ENCODE measurements at regions not wholly inside any gene's neighbourhood (a gene's known extent, or its start where the extent isn't known, plus 50 kb on each side); places are given as distances from the start of the nearest gene placed in this dataset.

DNA sequence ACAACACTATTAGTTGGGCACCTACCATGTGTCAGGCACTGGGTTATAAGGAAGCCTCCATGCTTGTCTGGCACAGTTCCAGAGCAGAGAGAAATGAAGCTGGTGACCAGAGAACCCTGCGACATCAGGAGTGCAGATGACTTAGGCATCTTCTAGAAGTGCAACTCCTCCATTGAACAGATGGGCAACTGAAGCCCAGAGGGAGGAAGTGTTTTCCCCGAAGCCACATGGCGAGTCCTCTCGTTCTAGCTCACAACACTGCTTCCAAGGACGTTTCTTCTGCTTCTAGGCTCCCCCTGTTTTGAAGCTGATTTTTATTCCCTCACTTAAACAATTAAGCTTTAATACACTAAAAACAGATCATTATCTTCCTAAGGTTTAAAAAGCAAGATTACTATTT is 109.8 kb upstream of the SYT13 start:
- Histone ChIP-seq H3K4me3 (no peak overlapping the region), H3K27me3 (peaks cover 0 to 29% (median 0%) of the 10 kb centered on the region in 3 donors), H3K36me3 (no peaks in the 10 kb centered on the region), H3K4me1 (no peaks in the 10 kb centered on the region), H3K9me3 (no peaks in the 10 kb centered on the region), H3K27ac (no peak overlapping the region)
- DNase-seq: no peak
- TF ChIP-seq, protein P1, sequence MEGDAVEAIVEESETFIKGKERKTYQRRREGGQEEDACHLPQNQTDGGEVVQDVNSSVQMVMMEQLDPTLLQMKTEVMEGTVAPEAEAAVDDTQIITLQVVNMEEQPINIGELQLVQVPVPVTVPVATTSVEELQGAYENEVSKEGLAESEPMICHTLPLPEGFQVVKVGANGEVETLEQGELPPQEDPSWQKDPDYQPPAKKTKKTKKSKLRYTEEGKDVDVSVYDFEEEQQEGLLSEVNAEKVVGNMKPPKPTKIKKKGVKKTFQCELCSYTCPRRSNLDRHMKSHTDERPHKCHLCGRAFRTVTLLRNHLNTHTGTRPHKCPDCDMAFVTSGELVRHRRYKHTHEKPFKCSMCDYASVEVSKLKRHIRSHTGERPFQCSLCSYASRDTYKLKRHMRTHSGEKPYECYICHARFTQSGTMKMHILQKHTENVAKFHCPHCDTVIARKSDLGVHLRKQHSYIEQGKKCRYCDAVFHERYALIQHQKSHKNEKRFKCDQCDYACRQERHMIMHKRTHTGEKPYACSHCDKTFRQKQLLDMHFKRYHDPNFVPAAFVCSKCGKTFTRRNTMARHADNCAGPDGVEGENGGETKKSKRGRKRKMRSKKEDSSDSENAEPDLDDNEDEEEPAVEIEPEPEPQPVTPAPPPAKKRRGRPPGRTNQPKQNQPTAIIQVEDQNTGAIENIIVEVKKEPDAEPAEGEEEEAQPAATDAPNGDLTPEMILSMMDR (IDR thresholded peaks at IDR 0.05): no peak
- TF ChIP-seq POLR2AphosphoS5 (IDR thresholded peaks at IDR 0.05): no peak
- WGBS, 5 donors: 64 to 82% (median 77%) methylated on average over 5 of the region's 5 CpGs
- intact Hi-C loops (cut with DNase I; ENCODE audit: low total_unique reads): no loop called here

DNA sequence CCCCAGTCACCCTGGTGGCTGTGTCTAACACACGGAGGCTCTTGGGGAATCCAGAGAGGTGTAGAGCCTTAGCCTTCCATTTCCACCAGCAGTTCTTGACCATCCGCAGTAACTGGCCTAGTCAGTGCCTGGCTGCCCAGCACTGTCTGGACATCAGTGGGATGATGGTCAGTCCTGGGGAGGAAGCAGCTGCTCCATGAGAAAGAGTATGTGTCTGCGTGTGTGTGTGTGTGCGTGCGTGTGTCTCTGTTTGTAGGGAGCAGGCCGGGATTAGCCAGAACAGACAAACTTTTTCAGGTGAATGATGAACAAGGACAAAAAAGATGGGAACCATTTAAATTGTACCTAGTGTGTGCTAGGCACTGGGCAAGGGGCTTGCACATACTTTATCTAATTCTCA is 109.3 kb upstream of the SYT13 start:
- Histone ChIP-seq H3K27me3 (peaks cover 0 to 28% (median 0%) of the 10 kb centered on the region in 3 donors), H3K27ac (no peak overlapping the region), H3K9me3 (no peaks in the 10 kb centered on the region), H3K4me1 (no peaks in the 10 kb centered on the region), H3K36me3 (no peaks in the 10 kb centered on the region), H3K4me3 (no peak overlapping the region)
- DNase-seq: no peak
- intact Hi-C loops (cut with DNase I; ENCODE audit: low total_unique reads): no loop called here
- 90 to 96% (median 95%) methylated on average over 6 of the region's 6 CpGs for WGBS, 5 donors
- TF ChIP-seq POLR2A (IDR thresholded peaks at IDR 0.05): no peak
- TF ChIP-seq EP300 (IDR thresholded peaks at IDR 0.05): no peak
- TF ChIP-seq POLR2AphosphoS5 (IDR thresholded peaks at IDR 0.05): no peak
- TF ChIP-seq, protein P1 (IDR thresholded peaks at IDR 0.05): no peak

DNA sequence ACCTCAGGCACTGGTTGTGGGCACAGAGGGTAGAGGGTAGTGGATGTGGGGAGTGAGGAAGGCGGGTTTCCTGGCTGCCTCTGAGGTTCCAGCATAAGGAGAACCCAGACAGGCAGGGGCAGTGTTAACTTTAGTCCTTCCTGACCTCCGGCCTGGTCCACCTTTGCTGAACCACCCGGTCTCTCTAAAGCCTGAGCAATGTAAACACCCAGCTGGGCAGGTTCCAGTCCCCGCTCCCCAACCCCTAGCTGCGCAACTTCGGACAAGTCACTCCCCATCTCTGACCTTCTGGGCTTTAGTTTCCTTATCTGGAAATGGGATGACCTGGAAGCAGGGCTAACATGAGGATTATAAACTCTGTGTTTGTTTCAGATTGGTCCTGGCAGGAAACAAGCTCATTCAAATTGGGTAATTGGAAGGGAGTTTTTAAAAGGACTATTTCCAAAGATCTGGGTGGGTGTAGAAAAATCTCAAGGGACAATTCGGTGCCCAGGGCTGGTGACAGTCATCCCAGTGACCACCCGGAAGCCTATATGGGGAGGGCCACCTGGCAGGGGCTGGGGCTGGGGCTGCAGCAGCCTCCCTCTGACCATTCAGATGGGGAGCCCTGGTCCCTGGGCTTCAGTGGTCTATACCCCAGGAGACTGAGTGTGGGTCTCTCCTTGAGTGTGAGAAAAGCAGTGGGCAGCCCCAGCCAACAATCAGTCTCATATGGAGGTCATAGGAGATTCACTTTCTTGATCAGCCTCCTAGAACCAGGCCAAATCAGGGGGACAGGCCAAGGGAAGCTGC is 108.3 kb upstream of the SYT13 start:
- TF ChIP-seq POLR2A (IDR thresholded peaks at IDR 0.05): no peak
- TF ChIP-seq POLR2AphosphoS5 (IDR thresholded peaks at IDR 0.05): no peak
- TF ChIP-seq, protein P1 (IDR thresholded peaks at IDR 0.05): no peak
- no peak for TF ChIP-seq EP300 (IDR thresholded peaks at IDR 0.05)
- H3K36me3 ChIP-seq: no peaks in the 10 kb centered on the region
- H3K27ac ChIP-seq: peak overlapping the region in 2 of 5 donors; percentile 26 to 29
- H3K9me3 ChIP-seq: no peaks in the 10 kb centered on the region
- no peaks in the 10 kb centered on the region for H3K4me1 ChIP-seq
- DNase-seq: no peak
- no peak overlapping the region for H3K4me3 ChIP-seq
- intact Hi-C loops (cut with DNase I; ENCODE audit: low total_unique reads): no loop called here
- H3K27me3 ChIP-seq: peaks cover 0 to 25% (median 0%) of the 10 kb centered on the region in 3 donors
- 35 to 58% (median 48%) methylated on average over 8 of the region's 8 CpGs for WGBS, 5 donors

DNA sequence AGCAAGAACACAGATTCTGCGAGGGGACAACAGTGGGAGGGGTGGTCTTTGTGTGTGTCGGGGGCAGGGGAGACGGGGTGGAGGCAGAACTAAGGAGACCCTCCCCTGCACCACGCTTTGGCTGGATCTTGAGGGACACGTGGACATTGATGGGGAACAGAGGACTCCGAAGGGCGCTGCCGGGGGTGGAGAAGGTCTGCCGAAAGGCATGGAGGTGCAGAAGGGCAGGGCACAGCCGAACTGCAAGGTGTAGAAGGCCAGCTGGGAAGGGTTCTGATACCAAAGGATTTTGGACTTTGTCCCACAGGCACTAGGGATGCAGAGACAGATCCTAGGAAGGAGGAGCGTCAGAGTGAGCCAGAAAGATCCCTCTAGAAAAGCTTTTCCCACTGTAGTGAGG is 107.7 kb upstream of the SYT13 start:
- peak overlapping the region in 1 of 5 donors; percentile 26 for H3K27ac ChIP-seq
- H3K27me3 ChIP-seq: peaks cover 0 to 25% (median 0%) of the 10 kb centered on the region in 3 donors
- TF ChIP-seq, protein P1 (IDR thresholded peaks at IDR 0.05): no peak
- TF ChIP-seq EP300 (IDR thresholded peaks at IDR 0.05) (no peak), POLR2A (IDR thresholded peaks at IDR 0.05) (no peak), POLR2AphosphoS5 (IDR thresholded peaks at IDR 0.05) (no peak)
- H3K4me1 ChIP-seq: no peaks in the 10 kb centered on the region
- H3K36me3 ChIP-seq: no peaks in the 10 kb centered on the region
- intact Hi-C loops (cut with DNase I; ENCODE audit: low total_unique reads): no loop called here
- WGBS, 5 donors: 82 to 86% (median 83%) methylated on average over 11 of the region's 11 CpGs
- DNase-seq: no peak
- no peaks in the 10 kb centered on the region for H3K9me3 ChIP-seq
- H3K4me3 ChIP-seq: no peak overlapping the region

All from stomach (tissue), 8 donors.